IPS-11a (cell line): ENCODE measurements at regions not wholly inside any gene's neighbourhood (a gene's known extent, or its start where the extent isn't known, plus 50 kb on each side); places are given as distances from the start of the nearest gene placed in this dataset.
"Not testable (repeated sequence)": the region's sequence is repeated elsewhere in the genome, so short reads cannot be mapped to it uniquely, and the experiment has no call there.

Experiments used
- H3K4me3 ChIP-seq: one replicate; pipeline ENCODE4 v1.5.1; 2013; ENCODE audit warnings: low read depth, low read length, control low read depth

DNA sequence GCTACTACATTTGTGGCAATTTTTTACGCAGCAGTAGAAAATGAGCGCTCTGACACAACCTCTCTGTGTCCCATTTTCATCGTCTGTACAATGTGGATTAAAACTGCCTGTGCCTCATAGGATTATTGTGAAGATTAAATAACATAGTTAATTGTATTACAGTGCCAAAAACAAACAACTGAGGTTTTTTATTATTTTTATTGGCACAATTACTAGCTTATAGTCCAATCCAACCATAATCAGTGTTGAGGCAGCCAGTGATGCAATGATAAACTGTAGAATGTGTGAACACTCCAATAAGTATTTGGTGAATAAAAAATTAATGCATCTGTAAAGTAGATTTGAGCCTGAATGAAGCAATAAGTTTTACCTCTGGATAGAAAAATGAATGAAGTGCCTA is 588.3 kb downstream of the DNAH5 start:
- no peak overlapping the region for H3K4me3 ChIP-seq

DNA sequence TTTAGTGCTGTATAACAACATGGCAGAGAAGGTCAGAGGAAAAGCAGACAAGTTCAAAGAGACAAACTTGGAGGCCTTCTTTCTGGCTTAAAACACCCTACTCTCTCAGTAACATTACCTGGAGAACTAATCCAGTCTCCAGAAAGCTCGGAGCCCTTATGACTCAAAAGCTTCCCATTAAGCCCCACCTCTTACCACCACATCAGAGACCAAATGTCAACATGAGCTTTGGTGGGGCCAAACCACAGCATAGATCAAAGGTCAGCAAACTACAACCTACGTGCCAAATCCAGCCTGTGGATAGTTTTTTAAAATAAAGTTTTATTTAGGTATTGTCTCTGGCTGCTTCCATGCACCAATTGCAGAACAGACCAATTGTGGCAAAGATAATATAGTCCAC is 589.9 kb downstream of the DNAH5 start:
- H3K4me3 ChIP-seq: no peak overlapping the region

DNA sequence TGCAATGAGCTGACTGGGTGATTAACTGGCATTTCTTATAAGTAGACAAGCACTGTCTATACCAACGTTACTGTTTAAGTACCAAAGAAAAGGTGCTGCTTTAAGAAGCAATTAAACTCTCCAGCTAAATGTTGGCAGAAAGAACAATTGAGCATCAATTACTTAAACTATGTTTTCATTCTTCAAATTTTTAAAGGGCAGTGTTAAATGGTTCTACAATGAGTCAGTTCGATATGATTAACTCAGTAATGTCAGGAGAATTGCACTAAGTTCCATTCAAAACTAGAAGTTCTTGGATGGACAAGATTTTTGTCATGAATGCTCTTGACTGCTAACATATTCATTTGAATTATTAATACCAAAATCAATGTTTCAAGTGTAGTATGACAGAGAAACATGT is 593.7 kb downstream of the DNAH5 start:
- no peak overlapping the region for H3K4me3 ChIP-seq

DNA sequence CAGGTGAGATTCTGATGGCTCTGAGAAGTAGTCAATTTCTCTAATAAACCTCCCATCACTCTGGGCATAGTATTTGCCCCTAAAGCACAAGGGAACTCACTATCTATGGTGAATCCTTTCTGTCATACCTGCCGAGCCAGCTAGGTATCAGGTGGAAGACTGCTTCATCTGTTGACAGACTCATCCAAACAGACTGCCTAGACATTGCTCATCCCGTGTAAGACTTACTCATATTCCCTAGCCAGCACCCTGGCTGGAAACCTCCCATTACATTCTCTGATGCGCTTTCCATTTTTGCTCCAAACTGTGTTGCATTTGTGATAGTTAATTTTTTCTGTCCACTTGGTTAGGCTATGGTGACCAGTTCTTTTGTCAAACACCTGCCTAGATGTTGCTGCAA is 595.9 kb downstream of the DNAH5 start:
- no peak overlapping the region for H3K4me3 ChIP-seq

DNA sequence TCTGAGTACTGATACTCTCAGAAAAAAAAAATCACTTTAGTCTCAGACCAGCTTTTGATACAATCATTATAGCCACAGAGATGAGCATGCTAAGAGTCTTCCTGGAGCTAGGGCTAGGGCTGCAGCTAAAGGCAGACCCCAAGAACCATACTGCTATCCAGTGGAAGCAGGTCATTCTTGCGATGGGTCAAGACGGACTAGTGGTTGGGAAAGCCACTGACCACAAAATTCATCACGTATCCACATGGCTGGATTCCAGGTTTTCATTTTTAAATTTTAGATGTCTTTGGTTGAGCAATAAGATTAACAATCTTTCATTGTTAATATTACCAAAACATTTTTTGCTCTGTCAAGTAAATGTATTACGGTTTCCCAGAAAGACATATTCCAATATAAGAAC is 598.1 kb downstream of the DNAH5 start:
- no peak overlapping the region for H3K4me3 ChIP-seq

DNA sequence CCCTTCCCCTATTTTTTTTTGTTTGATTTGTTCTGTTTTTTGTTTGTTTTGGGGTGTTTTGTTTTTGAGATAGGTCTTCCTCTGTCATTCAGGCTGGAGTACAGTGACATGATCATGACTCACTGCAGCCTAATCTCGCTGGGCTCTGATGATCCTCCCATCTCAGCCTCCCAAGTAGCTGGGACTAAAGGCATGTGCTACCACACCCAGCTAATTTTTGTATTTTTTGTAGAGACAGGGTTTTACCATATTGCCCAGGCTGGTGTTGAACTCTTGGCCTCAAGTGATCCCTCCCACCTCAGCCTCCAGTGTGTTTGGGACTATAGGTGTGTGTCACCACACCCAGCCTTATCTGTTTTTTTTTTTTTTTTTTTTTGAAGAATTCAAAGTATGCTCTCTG is 605.4 kb downstream of the DNAH5 start:
- no peak overlapping the region for H3K4me3 ChIP-seq

DNA sequence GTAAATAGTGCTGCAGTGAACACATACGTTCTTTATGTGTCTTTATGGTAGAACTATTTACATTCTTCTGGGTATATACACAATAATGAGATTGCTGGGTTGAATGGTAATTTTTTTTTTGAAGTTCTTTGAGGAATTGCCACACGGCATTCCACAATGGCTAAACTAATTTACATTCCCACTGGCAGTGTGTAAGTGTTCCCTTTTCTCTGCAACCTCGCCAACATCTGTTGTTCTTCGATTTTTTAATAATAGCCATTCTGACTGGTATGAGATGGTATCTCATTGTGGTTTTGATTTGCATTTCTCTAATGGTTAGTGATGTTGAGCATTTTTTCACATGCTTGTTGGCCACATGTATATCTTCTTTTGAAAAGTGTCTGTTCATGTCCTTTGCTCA is 609.5 kb downstream of the DNAH5 start:
- H3K4me3 ChIP-seq: not testable (repeated sequence)

DNA sequence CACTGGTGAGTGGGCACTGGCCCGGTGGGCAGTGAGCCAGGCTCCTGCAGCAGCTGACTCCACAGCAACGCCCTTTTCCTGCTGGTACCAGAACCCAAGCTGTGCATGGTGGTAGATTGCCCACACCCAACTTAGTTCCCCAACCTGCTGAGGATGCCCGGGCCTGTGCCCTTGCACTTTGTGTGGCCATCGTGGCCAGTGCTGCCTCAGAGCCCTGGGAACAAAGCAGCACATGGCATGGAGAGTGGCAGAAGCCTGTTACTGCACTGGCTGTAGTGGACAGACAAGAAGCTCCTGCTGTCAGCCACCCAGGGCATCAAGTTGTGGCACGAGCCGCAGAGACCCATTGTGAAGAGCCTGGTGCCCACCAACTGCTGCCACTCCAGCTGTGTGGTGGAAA is 612.9 kb downstream of the DNAH5 start:
- no peak overlapping the region for H3K4me3 ChIP-seq

DNA sequence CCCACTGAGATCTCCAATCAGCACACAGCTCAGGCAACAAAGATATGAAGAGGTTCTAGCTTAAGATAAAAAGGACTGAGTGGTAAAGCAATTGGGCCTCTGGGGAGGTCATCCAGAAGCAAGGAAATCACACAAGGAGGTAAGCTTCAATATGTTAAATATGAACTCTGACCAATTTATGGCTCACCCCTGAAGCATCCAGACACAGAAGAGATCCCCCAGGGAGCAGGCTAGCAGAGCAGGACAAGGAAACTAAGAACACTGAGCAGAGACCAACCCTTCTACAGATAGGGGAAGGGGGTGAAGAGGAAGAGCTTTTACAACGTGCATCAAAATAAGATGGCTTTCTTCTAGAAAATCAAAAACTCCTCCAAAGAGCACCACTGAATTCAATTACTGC is 616.2 kb downstream of the DNAH5 start:
- no peak overlapping the region for H3K4me3 ChIP-seq

DNA sequence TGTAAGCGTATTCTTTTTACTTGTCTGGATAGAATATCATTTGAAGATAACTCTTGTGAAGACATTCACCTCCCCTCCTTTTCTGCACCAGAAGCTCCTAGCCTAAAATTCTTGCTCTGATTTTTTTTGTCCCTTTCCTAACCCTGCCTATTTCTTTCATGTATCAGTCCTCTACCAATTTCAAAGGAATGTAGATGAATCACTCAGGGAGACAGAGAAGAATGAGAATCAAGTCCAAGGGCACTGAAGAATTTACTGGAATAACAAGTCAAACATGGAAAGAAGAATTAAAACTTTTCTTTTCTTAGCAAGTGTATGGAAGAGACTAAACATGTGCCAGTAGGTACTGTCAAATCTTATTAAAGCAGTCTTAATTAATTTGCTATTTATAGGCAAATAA is 618.7 kb downstream of the DNAH5 start:
- no peak overlapping the region for H3K4me3 ChIP-seq

DNA sequence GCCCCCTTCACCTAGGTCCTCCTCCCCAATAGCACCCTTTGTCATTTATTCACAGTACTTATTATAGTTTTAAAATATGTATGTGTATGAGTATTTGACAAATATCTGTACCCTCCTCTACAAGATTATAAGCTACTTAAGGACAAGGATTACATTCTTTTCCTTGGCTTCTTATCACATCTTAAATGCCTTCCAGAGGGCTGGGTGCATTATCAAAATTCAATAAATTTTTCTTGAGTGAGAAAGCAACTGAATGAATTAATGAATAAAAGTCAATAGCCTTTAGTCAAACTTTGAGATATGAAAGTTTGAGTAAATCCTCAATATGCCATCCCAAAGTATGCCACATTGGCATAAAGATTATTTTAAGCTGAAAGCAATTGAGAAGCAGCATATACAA is 621.7 kb downstream of the DNAH5 start:
- no peak overlapping the region for H3K4me3 ChIP-seq

DNA sequence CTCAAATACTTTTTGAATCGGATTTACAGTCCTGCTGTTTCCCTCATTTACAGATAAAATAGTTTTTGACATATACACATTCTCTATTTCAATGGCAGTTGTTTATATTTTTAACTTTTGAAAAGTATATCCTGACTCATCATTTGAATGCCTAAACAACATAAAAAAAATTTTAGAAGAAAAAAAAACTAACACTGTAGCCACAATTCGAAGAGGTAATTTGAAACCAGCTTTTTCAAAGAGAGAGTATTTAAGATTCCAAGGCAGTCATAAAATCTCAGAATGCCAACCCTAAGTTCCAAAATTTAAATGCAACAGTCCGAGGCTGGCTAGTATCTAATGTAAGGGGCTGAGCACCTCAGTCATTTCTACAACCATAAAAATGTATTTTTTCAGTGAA is 626.8 kb downstream of the DNAH5 start:
- no peak overlapping the region for H3K4me3 ChIP-seq

DNA sequence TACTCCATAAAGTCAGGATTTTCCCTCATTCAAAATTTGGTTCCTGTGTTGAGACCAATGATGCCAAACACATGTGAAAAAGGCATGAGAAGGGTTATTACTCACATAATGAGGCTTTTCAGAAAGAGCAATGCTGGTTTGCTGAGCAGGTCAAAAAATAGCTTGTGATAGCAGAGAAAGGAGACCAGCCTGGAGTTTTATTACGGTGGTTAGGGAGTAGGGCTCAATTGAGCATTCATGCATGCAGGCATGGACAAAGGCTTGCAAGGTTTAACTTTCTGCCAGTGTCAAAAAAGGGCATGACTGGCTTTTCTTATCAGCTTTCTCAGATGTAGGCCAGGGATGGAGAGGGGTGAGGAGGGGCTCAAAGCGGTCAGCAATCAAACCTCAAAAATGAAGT is 628.3 kb downstream of the DNAH5 start:
- no peak overlapping the region for H3K4me3 ChIP-seq

DNA sequence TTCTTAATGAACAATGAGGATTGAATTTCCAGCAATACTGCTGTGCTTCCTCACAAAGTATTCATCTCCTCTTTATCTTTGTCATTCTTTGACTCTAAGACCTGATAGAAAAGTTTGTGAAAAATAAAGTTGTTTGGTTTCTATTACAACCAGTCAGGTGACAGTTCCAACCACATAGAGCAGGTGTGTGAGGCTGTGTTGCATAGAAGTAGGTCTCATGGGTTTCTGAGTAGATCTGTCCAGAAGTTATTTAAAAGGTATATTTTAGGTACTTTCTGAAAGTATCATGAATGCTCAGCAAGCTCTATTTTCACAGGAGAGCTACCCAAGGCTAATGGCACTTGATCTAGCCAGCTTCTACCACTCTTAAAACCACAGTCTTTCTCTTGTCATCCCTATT is 637.0 kb downstream of the DNAH5 start:
- H3K4me3 ChIP-seq: no peak overlapping the region

DNA sequence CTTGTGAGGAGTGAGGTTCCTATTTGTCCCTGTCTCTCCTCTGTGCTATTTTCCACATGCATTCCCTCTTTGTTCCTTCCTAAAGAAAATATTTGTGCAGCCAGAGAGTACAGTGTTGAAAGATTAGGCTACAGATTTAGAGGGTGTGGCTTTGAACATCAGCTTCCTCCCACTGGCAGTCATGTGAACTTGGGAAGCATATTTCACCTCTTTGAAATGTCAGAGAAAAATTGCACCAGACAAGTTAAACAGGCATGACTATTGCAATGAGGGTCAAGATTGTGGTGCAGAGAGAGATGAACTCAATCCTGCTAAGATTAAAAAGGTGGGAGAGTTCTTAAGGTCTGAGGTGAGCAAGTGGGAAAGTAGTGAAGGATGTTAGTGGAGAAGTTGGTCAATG is 641.0 kb downstream of the DNAH5 start:
- H3K4me3 ChIP-seq: no peak overlapping the region

DNA sequence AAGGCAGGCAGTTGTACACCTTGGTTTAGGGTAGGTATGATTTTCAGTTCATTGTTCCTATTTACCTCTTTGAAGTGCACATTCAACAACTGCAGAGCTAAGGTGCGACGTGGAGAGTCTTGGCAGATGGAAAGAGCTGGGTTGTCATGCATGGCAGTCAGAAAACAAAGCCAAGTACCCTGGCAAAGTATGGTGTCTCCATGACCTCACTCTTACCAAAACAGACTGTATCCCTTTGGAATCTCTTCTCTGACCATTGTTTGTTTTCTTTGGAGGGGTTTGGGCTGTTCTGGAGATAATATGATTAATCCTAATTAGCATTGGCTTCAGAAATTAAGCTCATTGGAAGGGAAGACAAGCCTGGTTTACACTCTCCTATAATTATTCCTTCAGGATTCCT is 665.7 kb downstream of the DNAH5 start:
- H3K4me3 ChIP-seq: no peak overlapping the region

DNA sequence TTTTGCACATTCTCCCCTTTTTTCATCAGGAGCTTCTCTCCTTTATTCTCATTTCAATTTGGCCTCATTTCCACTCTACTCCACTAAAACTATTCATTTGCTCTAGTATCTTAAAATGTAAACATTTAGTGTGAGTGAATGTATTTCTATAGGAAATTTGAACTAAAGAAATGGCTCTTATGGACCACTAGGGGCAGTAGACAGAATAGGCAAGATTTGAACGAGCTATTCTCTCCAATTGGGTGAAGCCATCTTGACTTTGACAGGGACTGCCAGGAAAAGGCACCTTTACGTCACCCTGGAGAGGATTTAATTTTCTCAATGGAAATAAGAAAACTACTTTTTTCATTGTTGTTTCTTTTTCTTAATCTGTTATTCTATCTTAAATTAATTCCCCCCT is 666.3 kb downstream of the DNAH5 start:
- H3K4me3 ChIP-seq: no peak overlapping the region

DNA sequence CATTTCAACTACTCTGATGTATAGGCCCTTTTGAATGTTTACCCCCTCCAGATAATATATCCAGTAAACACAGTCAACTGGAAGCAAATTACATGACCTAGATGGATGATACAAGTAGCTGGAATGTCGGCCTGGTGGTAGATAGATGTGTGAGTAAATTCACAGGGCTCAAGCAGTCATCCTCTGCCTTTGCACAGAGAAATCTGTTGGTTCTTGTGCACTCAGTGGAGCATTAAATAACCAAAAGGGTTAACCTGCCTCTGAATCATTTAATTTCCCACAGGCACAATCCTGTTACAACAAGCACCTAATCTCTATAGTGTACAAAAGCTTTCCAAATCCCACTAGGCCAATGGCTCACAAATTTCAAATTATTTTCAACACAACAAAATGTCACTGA is 668.3 kb downstream of the DNAH5 start:
- H3K4me3 ChIP-seq: no peak overlapping the region

DNA sequence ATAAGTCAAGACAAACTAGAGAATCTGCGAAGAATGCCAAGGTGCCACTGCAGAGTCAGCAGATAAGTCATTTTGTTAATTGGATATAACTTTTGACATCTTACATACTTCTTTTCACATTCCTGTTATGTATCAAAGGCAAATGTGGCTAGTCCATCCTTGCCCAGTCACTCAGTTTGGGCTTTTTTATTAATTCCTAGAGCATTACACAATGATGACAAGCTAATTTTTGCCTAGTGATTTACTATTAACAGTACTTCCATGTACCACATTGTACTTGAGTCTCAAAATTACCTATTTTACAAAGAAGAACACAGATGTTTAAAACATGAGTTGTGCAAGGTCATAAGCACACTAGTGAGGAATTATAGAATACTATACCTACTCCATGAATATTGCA is 680.8 kb downstream of the DNAH5 start:
- H3K4me3 ChIP-seq: no peak overlapping the region

DNA sequence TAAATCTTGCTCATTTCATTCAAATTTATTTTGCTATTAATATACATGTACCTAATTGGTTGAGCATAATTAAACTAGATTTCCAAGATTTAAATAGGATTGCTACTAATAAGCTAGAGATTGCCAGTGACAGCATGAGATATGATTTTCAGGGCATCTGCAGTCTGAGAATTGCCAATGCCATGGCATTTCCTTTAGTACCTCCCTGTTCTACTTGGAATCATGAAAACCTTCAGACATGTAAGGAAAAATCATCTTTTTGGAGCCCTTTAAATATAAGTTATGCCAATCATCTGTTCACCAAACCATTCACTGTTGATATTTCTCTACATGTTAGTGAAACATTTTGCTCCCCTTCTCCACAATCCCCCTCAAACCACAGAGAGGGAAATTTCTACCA is 691.4 kb downstream of the DNAH5 start:
- no peak overlapping the region for H3K4me3 ChIP-seq

DNA sequence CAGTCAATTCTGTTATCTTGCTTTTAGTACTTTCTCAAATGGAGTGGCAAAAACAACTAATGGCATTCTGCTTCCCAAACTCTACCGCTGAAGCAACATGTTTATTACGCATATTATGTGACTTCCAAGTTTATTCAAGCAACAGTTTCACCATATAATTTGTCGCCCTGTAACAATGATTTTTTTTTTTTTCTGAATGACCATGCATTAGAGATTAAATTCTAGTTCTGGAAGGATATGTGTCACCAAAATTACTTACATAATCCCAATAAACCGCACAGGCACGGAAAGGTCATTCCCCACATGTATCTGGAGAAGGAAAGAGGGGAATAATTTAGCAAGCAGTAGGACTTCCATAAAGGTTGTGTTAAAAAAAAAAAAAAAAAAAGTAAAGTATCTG is 691.8 kb downstream of the DNAH5 start:
- no peak overlapping the region for H3K4me3 ChIP-seq

DNA sequence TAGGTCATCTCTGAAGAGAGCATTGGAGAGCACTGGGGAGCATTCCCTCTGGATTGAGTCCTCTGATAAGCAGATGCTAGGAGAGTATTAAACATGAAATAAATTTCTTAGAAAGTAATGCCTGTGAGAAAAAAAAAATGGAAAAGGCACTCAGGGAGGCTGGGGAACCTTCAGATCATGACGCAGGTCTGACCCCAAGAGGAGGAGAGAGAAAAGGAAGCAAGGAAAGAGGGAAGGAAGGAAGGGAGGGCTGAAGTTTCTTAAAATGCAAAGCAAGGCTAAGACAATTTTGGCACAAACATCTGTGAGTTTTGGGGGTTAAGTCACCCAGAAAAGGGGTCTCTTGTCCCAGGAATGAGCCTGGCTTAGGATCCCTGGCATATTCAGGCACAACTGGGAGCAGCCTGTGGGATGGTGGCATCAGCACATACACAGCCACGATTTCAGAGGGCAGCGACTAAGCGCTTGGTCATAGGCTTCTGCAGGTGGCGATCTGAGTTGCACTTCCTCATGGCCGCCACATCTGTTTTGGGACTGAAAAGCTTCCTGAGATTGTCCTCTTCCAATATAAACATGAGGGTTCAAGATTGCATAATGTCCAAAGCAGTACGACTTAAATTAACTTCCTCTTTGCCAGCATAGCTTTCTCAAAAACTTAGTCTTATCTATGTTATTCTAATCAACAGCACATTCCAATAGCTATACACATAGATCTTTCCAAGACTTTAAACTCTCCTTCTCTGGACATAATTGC is 692.7 kb downstream of the DNAH5 start:
- no peak overlapping the region for H3K4me3 ChIP-seq

DNA sequence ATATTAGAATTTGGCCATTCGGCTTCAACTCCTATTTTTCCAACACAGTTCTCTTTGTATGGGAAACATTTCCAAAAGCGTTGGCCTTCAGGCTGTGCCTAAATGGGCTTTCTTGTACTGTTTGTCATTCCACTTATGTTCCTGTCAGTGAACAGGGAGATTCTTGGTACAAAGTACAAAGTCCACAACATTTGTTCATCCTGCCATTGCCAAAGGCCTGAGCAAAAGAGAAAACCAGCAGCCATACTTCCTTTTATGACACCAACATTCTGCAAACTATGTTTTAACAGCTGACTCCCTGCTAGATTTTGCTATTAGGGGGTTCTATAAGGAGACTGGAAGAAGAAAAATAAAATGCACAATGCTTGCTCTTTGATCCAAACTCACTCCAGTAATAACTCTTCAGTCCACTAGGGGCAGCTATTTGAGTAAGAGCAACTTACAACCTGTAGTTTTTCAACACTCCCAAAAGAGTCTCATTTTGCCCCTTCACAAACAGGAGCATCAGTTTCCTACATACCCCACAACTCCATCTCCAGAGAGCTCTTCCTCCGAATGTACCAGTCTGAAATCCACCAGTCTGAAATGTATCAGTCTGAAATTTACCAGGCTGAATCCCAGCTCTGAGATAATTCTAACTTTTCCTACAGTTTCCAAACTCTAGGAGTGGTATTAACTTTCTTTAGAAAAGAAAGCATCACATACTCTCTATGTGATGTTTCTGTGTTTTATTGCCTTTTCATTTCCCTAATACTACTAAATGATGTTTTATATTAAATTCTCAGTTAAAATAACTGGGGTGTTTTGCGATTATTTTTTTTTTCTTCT is 693.8 kb downstream of the DNAH5 start:
- H3K4me3 ChIP-seq: no peak overlapping the region
